ENCODE measurements at regions not wholly inside any gene's neighbourhood (a gene's known extent, or its start where the extent isn't known, plus 50 kb on each side); places are given as distances from the start of the nearest gene placed in this dataset.

DNA sequence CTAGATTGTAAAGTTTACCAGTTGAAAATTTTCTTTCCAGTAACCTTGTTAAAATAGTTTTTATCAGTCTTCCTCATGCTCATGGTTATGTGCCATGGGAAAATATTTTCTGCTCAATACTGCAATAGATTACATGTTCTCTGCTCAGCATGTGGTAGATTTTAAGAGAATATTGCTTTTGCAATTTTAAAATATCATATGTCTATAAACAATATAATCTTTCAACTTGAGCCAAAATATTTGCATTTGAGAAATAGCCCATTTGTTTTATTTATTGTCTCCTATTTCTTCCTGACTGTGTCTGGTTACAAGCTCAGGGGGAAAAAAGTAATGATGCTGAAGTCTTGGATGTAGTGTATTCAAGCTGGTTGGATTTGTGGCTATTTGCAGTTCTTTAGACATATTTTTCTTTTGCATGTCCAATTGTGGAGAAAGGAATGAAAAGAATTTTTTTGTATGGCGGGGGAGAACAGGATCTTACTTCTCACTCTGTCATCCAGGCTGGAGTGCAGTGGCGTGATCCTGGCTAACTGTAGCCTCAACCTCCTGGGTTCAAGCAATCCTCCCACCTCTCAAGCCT is 342.6 kb upstream of the NAV3 start:
- no peak for DNase-seq

DNA sequence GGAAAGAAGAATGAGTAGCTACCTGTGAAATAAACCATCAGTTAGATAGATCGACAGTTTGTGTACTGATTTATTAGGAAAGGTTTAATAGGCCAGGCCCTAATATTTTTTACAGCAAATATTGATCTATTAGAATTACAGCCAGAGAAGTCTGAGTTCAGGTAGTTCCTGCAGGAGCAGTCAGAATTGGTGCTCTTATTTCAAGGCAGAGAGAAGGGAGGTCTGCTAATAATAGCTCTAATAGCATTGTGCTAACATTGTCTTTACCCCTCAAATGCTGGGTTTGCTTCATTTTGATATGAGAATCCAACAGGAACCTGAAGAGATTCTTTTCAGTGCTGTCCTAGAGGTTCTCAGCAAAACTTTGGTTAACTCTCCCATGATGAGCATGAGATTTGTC is 343.8 kb upstream of the NAV3 start:
- no peak for DNase-seq

DNA sequence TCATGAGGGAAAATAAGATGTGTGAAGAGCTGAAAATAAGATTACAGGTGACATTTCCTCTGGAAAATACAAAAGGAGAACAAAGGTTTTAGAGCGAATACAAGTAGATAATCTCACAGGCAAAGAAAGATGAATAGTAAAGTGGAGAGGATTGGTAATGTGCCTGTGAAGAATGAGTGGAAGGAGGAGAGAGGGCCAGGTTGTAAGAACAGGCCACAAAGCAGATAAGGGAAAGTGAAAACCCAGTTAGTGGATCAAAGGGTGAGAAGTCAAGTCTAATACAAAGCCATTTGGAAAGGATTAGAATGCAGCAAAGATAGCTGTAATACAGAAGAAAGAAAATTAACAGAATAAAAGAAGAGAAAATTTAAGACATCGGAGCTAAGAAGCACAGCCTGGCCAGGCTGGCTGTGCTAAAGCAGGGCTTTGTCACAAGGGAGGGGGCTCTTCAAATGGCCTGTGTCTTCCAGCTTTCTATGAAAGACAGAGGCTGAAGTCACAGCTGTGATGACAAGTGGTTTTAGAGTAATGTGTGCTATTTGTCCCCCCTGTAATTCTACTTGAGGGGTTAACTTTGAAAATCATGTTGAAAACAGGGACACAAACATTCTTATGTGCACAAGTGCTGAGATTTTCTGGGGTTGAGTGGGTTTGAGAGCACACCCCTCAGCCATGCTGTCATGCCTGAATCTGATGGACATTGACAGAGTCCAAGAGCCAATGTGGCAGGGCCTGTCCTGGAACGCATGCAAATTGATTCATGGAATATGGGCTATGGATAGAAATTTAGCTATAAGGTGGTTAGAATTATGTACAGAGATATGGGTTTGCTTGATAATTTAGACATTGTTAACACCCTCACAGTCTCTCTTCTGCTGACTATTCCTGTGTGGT is 344.5 kb upstream of the NAV3 start:
- no peak for DNase-seq

DNA sequence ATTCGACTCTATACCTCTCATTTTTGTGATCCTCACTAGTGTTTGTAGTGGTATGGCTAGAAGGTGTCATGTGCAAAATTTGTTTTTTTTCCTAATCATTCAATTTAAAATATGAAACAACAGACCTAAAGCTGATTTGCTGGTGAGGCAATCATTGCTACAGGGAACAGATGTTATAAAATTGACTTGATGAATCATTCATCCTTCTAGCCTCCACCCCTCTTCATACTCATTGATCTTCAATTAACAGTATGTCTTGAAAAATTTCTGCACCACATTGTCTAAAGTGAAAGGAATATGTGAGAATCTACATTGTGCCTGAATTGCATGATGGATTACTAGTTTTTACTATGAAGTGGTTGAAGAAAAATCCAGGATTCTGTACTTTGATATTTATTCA is 349.0 kb upstream of the NAV3 start:
- no peak for DNase-seq

GRCh38 chr12:77477907-77478533 is 352.7 kb upstream of the NAV3 start:
- no peak for DNase-seq

GRCh38 chr12:77471801-77472200 is 358.9 kb upstream of the NAV3 start:
- DNase-seq: no peak

DNA sequence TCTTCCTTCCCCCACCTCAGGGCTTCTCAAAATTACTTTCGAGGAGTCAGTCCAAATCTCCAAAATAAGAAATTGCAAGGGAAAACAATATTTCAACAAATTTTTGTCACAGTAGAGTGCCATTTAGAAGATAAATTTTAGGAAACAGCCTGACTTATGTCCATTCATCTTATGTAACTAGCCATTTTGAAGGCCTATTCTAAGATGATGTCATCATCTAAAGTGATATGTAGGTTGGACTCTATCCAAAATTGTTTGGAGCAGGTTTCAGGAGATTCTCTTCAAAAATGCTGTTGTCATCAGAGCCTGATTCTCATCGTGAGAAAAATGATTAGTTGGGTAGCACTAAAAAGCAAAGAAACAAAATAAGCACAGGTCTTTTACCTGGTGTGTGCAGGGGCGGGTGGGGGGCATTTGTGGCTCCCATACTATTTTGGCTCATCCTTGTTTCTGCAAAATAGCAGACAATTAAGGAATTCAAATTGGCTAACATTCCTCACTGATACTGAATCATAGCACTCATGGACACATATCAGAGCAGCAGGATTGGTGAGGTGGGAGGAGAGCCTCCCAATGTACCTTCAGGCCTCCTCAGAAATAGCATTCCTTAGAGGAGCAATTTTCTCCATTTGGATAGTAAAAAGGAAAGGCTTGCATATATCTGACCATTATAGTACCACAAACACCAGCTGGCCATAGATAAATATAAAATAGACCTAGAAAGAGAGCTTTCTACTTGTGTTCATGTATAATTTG is 360.9 kb upstream of the NAV3 start:
- DNase-seq: no peak

DNA sequence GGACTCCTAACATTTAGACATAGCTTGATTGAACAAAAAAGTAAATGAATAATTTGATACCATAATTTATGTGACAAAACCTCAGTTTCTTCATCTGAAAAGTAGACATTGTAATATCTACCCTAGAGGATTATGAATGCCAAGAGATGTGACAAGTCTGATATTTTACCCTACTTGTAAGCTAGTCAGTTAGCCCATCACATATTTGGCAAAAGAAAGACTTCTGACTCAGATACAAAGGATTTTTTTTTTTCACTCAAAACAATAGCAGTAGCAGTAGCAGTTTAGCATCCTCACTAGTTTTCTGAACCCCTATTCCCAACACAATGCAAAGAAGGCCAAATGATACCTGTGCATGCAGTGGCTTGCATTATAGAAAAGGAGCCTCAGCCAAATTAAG is 377.3 kb upstream of the E2F7 start:
- DNase-seq: no peak

- no peak for DNase-seq
Measured at GRCh38 chr12:77439749-77440148, 374.4 kb upstream of the E2F7 start.

DNA sequence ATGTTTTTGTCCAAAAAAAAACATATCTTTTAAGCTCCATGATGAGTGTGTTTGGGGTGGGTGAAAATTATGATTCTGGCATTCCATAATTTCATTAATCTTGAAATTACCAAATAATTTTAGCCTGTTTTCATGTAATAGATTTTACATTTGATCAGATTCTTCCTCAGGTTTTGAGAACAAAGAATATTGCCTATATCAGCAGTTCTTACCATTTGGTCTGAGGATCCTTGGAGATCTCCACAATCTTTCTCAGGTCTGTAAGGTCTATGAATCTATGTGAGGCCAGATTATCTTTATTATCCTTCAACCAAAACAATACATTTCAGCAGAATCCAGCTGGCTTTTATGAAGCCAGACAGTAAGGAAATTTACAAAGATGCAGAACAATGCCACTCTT is 373.3 kb upstream of the E2F7 start:
- no peak for DNase-seq

DNA sequence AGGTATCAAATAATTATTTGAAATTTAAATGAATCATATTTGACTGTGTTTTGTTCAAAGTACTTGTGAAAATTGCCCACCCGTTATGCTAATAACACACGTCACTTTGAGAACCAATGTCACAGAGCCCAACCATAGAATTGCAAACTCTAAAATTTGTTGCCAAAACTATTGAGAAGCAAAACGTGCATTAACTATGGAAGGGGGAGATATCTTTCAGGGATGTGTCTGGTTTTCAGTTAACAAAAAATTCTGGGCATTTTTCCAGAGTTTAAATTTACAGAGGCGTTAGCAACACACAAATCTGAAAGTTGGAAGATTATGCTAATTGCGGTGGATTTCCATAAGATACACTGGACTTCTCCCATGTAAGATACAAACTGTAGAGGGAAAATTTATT is 371.8 kb upstream of the E2F7 start:
- no peak for DNase-seq

DNA sequence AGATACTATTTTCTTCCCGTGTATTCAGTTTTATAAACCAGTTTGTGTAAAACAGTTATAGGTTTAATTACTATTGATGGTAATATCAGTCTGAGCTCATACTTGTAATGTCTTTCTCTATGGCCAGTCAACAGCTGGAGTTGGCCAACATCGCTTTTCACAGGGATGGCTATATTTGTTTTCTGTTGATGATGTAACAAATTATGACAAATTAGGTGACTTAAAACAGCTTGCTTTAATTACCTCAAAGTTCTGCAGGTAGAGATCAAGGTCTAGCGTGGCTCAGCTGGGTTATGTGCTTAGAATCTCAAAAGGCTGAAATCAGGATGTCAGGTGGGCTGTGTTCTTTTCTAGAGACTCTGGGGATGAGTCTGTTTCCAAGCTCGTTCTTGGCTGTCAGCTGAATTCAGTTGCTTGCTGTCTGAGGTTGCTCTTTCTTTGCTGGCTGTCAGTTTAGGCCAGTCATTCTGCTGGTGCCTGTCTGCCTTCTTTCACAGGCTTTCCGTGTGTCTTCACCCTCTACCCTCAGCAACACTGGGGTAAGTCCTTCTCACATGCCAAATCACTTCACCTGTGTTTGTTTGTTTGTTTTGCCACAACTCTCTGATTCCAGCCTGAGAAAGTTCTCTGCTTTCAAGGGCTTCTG is 370.2 kb upstream of the E2F7 start:
- DNase-seq: no peak

DNA sequence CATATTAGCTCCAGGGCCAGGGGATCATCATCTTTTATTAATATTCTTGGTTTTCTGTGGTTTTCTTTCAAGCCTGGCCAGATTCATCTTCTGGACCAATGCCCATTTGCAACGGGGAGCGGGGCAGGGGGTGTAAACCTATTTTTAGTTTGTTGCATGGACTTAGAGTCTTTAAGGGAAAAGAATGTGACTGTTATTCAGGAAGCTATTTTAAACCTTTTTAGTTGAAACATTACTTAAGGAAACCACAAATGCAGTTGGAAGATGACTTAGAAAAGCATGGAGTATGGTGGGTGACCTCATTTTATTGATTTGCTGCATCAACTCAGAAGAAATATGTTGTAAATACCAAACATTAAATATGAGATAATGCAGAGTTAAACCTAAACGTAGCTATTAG is 368.4 kb upstream of the E2F7 start:
- DNase-seq: no peak

GRCh38 chr12:77429426-77429825 is 364.1 kb upstream of the E2F7 start:
- DNase-seq: no peak

DNA sequence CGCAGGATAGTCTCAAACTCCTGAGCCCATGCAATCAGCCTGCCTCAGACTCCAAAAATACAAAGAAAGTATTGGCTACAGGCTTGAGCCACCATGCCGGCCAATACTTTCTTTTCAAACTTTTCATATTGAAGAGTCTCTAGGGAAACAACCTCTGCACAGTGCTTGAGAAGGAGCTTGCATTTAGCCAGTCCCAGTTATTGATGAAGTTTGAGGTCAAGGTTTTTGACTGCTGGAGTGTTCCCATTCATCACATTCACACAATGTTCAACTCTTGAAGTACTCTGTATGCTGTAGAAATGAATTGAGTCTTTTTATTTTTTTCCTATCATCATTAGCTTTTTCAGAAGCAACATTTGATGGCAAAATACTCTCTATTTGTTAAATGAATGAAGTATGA is 355.8 kb upstream of the E2F7 start:
- DNase-seq: no peak

DNA sequence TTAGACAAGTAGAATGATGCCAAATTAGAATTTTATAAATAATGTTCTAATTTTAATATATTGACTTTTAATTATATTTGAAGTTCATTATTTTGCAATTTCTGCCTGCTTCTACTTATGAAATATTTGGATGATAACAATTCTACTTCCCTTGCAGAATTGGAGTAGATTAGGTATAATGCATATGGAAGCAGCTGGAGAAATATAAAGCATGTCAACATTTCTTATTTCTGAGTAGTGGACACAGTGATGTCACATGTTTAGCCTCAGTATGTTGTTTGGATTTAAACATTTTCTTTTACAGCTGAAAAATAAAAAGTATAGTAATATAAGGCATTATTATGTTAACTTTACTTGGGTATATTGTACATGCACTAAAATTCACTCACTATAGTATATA is 344.2 kb upstream of the E2F7 start:
- DNase-seq: no peak

- DNase-seq: no peak
Measured at GRCh38 chr12:77407931-77408330, 342.6 kb upstream of the E2F7 start.

GRCh38 chr12:77406219-77406905 is 341.0 kb upstream of the E2F7 start:
- no peak for DNase-seq

- DNase-seq: peak; percentile 20
Measured at GRCh38 chr12:77402716-77403115, 337.3 kb upstream of the E2F7 start.

DNA sequence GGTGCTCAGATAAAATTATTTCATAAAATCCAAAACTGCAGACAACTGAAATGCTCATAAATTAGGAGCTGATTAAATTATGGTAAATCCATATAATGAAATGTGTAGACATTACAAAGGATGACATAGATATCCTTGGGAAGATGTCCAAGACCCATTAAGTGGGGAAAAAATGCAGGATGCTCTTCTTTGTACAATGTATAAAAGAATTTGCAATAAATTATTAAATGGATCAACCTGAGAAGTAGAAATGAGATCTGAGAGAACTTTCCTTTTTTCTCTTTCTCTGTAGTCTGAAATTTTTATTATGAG is 336.4 kb upstream of the E2F7 start:
- DNase-seq: no peak

GRCh38 chr12:77401064-77401769 is 335.8 kb upstream of the E2F7 start:
- DNase-seq: no peak
